Endothelial cell of umbilical vein (primary cell): ENCODE measurements at regions not wholly inside any gene's neighbourhood (a gene's known extent, or its start where the extent isn't known, plus 50 kb on each side); places are given as distances from the start of the nearest gene placed in this dataset.

Experiments
- CTCF ChIP-seq, 2 donors: IDR thresholded peaks; 1 replicate in 1 of 2; 2 replicates in 1 of 2; pipeline ENCODE4 v1.5.1; 2011; ENCODE audit warnings: low read length in 2 of 2, mild to moderate bottlenecking in 2 of 2, moderate library complexity in 2 of 2, control low read depth in 1 of 2, inconsistent platforms in 1 of 2, low read depth in 1 of 2; ENCODE audit not compliant: insufficient read depth in 1 of 2; ENCODE audit errors: extremely low read depth in 1 of 2
- EZH2 ChIP-seq: IDR thresholded peaks from 2 replicates; pipeline ENCODE4 v1.6.1; 2012; ENCODE audit warnings: borderline replicate concordance, low read depth, mild to moderate bottlenecking, moderate library complexity, low read length, inconsistent platforms; ENCODE audit not compliant: severe bottlenecking
- GATA2 ChIP-seq: IDR thresholded peaks from 2 replicates; pipeline ENCODE4 v1.7.0; 2011; ENCODE audit warnings: low read depth, mild to moderate bottlenecking, moderate library complexity, mixed read lengths, low read length; ENCODE audit not compliant: insufficient read length, insufficient read depth
- MAX ChIP-seq: IDR thresholded peaks from 2 replicates; pipeline ENCODE4 v1.6.1; 2011; ENCODE audit not compliant: insufficient read depth, insufficient read length
- POLR2A ChIP-seq: IDR thresholded peaks from 2 replicates; pipeline ENCODE4 v1.6.1; 2012; ENCODE audit warnings: low read depth, mild to moderate bottlenecking, control low read depth, low read length

GRCh38 chr21:38165466-38166172, 91.2 kb upstream of the KCNJ15 start:
- no peak for TF ChIP-seq CTCF (IDR thresholded peaks at IDR 0.05; ENCODE audit: extremely low read depth in 1 of 2, insufficient read depth in 1 of 2, low read depth in 1 of 2, low read length in 2 of 2)
- TF ChIP-seq EZH2: no peak
- no peak for TF ChIP-seq GATA2
- TF ChIP-seq MAX: no peak
- no peak for TF ChIP-seq POLR2A
